ENCODE measurements at regions not wholly inside any gene's neighbourhood (a gene's known extent, or its start where the extent isn't known, plus 50 kb on each side); places are given as distances from the start of the nearest gene placed in this dataset.

- Histone ChIP-seq H3K4me2 (no peak overlapping the region), H3K27me3 (no peaks in the 10 kb centered on the region), H3K36me3 (no peaks in the 10 kb centered on the region), H3K27ac (no peak overlapping the region), H4K20me1 (ENCODE audit: low read depth) (no peaks in the 10 kb centered on the region), H3K9me3 (ENCODE audit: low read depth) (no peaks in the 10 kb centered on the region), H2AFZ (replicated peaks) (no peak overlapping the region), H3K4me3 (no peak overlapping the region), H3K79me2 (ENCODE audit: low read depth) (no peaks in the 10 kb centered on the region), H3K4me1 (no peaks in the 10 kb centered on the region), H3F3A (ENCODE audit: low read depth) (no peaks in the 10 kb centered on the region), H3K9ac (no peak overlapping the region)
- Mint-ChIP-seq H3K4me1 (no peaks in the 10 kb centered on the region), H3K9me3 (no peaks in the 10 kb centered on the region), H3K36me3 (no peaks in the 10 kb centered on the region), H3K27ac (no peak overlapping the region), H3K27me3 (ENCODE audit: insufficient read depth, low read depth) (peaks cover 2% of the 10 kb centered on the region), H3K4me3 (no peak overlapping the region)
- no peak for TF ChIP-seq EZH2phosphoT487 (IDR thresholded peaks at IDR 0.05)
- no peak for TF ChIP-seq CTCF (IDR thresholded peaks at IDR 0.05)
- no peak for TF ChIP-seq EZH2 (IDR thresholded peaks at IDR 0.05)
- DNase-seq (ENCODE audit: low spot score), result no peak
These were observed 181.8 kb upstream of the FERD3L start for GRCh38 chr7:19327018-19327417.

DNA sequence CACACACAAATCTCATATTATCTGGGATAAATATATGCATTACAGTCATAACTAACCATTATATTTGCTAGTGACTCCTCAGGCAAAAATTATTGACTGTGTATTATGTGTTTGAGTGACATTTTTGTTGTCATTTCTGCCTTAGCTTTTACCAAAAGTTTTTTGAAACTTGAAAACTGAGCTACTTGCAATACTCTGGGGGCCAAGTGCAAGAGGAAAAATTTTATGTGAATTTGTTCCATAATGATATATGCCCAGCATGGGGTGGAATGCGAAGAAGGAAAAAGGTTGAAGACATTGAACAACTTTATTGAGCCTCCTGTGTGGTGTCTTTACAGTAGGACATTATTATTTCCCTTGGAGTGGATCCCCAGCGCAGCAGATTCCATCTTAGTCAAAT is 176.8 kb upstream of the FERD3L start:
- Histone ChIP-seq H3K4me1 (no peaks in the 10 kb centered on the region), H3K27ac (no peak overlapping the region), H3K9ac (no peak overlapping the region), H3K36me3 (no peaks in the 10 kb centered on the region), H2AFZ (replicated peaks) (no peak overlapping the region), H3K27me3 (no peaks in the 10 kb centered on the region), H4K20me1 (ENCODE audit: low read depth) (no peaks in the 10 kb centered on the region), H3K4me3 (no peak overlapping the region), H3F3A (ENCODE audit: low read depth) (no peaks in the 10 kb centered on the region), H3K4me2 (no peak overlapping the region), H3K9me3 (ENCODE audit: low read depth) (no peaks in the 10 kb centered on the region), H3K79me2 (ENCODE audit: low read depth) (no peaks in the 10 kb centered on the region)
- H3K36me3 Mint-ChIP-seq, result no peaks in the 10 kb centered on the region
- DNase-seq (ENCODE audit: low spot score), result no peak
- no peaks in the 10 kb centered on the region for H3K4me1 Mint-ChIP-seq
- H3K27me3 Mint-ChIP-seq (ENCODE audit: insufficient read depth, low read depth), result peaks cover 2% of the 10 kb centered on the region
- TF ChIP-seq EZH2 (IDR thresholded peaks at IDR 0.05), result no peak
- TF ChIP-seq EZH2phosphoT487 (IDR thresholded peaks at IDR 0.05), result no peak
- TF ChIP-seq CTCF (IDR thresholded peaks at IDR 0.05), result no peak
- H3K27ac Mint-ChIP-seq, result no peak overlapping the region
- H3K4me3 Mint-ChIP-seq, result no peak overlapping the region
- H3K9me3 Mint-ChIP-seq, result no peaks in the 10 kb centered on the region

DNA sequence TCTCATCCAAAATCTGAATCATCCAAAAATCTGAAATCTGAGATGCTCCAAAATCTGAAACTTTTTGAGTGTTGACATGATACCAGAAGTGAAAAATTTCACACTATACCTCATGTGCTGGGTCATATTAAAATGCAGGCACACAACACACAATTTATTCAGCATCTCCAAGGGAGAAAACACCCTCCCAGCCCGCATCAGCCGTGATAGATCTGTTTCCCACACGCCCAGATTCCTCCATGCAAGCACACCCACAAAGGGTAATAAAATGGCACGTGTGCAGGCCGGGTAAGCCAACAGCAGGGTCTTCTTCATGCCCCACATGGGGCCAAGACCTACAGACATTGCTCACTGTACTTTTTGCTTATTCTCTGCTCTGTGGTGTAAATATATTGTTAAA is 173.1 kb upstream of the FERD3L start:
- no peaks in the 10 kb centered on the region for H3K36me3 ChIP-seq
- no peaks in the 10 kb centered on the region for H3K4me1 Mint-ChIP-seq
- H3K4me2 ChIP-seq, result no peak overlapping the region
- no peaks in the 10 kb centered on the region for H3K4me1 ChIP-seq
- no peak overlapping the region for H3K9ac ChIP-seq
- H3K27me3 ChIP-seq, result no peaks in the 10 kb centered on the region
- H3K36me3 Mint-ChIP-seq, result no peaks in the 10 kb centered on the region
- H3K9me3 ChIP-seq (ENCODE audit: low read depth), result no peaks in the 10 kb centered on the region
- H3K4me3 Mint-ChIP-seq, result no peak overlapping the region
- H3K4me3 ChIP-seq, result no peak overlapping the region
- no peaks in the 10 kb centered on the region for H3F3A ChIP-seq (ENCODE audit: low read depth)
- H3K27ac Mint-ChIP-seq, result no peak overlapping the region
- no peaks in the 10 kb centered on the region for H3K27me3 Mint-ChIP-seq (ENCODE audit: insufficient read depth, low read depth)
- no peak for DNase-seq (ENCODE audit: low spot score)
- no peaks in the 10 kb centered on the region for H4K20me1 ChIP-seq (ENCODE audit: low read depth)
- no peak for TF ChIP-seq CTCF (IDR thresholded peaks at IDR 0.05)
- TF ChIP-seq EZH2 (IDR thresholded peaks at IDR 0.05), result no peak
- TF ChIP-seq EZH2phosphoT487 (IDR thresholded peaks at IDR 0.05), result no peak
- H3K79me2 ChIP-seq (ENCODE audit: low read depth), result no peaks in the 10 kb centered on the region
- H2AFZ ChIP-seq (replicated peaks), result no peak overlapping the region
- no peak overlapping the region for H3K27ac ChIP-seq
- no peaks in the 10 kb centered on the region for H3K9me3 Mint-ChIP-seq

DNA sequence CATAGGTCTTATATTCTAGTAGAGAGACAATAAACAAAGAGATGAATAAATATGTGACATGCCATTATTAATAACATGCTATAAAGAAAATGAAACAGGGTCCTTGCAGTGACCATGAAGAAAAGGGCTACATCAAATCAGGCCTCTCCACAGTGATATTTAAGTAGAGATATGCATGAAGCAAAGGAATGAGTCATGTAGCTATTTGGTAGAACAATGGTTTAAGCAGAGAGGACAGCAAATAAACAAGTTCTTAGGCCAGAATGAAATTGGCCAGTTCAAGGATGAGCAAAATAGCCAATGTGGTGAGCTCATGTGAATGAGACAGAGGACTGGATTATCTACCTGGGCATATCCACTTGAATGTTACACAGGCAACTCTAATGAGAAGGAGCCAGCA is 172.2 kb upstream of the FERD3L start:
- Histone ChIP-seq H3K36me3 (no peaks in the 10 kb centered on the region), H3K79me2 (ENCODE audit: low read depth) (no peaks in the 10 kb centered on the region), H3K4me2 (no peak overlapping the region), H3F3A (ENCODE audit: low read depth) (no peaks in the 10 kb centered on the region), H2AFZ (replicated peaks) (no peak overlapping the region), H3K9me3 (ENCODE audit: low read depth) (no peaks in the 10 kb centered on the region), H3K27me3 (no peaks in the 10 kb centered on the region), H3K9ac (no peak overlapping the region), H3K4me1 (no peaks in the 10 kb centered on the region), H3K4me3 (no peak overlapping the region), H3K27ac (no peak overlapping the region), H4K20me1 (ENCODE audit: low read depth) (no peaks in the 10 kb centered on the region)
- Mint-ChIP-seq H3K9me3 (no peaks in the 10 kb centered on the region), H3K27me3 (ENCODE audit: insufficient read depth, low read depth) (no peaks in the 10 kb centered on the region), H3K27ac (no peak overlapping the region), H3K36me3 (no peaks in the 10 kb centered on the region), H3K4me1 (peaks cover 2% of the 10 kb centered on the region), H3K4me3 (no peak overlapping the region)
- TF ChIP-seq CTCF (IDR thresholded peaks at IDR 0.05), result no peak
- TF ChIP-seq EZH2 (IDR thresholded peaks at IDR 0.05), result no peak
- no peak for TF ChIP-seq EZH2phosphoT487 (IDR thresholded peaks at IDR 0.05)
- no peak for DNase-seq (ENCODE audit: low spot score)
